Esophagus muscularis mucosa (tissue), 4 donors: ENCODE measurements at regions not wholly inside any gene's neighbourhood (a gene's known extent, or its start where the extent isn't known, plus 50 kb on each side); places are given as distances from the start of the nearest gene placed in this dataset.

ENCODE experiments used
- CTCF ChIP-seq, 3 experiments: fragments of 200-600 bp in 2 of 3; fragments of 450-650 bp in 1 of 3; sonication (generic) in 2 of 3; IDR thresholded peaks; one replicate each; pipeline ENCODE4 v1.5.1; 2017 to 2019; ENCODE audit warnings: antibody characterized with exemption in 3 of 3, mild to moderate bottlenecking in 2 of 3, moderate library complexity in 1 of 3
- EP300 ChIP-seq: sonication (generic); formaldehyde crosslinking; IDR thresholded peaks from one replicate; pipeline ENCODE4 v1.6.1; 2017; ENCODE audit warnings: antibody characterized with exemption
- POLR2A ChIP-seq: fragments of 450-650 bp; IDR thresholded peaks from one replicate; pipeline ENCODE4 v1.6.1; 2017; ENCODE audit warnings: antibody characterized with exemption, moderate library complexity, mild to moderate bottlenecking, low read depth

- TF ChIP-seq CTCF (IDR thresholded peaks at IDR 0.05) (no peak), POLR2A (no peak), EP300 (no peak)
Observed at GRCh38 chr5:174970502-174970901, 246.1 kb downstream of the MSX2 start.
